OCI-LY7 (cell line): ENCODE measurements at regions not wholly inside any gene's neighbourhood (a gene's known extent, or its start where the extent isn't known, plus 50 kb on each side); places are given as distances from the start of the nearest gene placed in this dataset.

Source experiments
- BruUV-seq: library from RNA; stranded (reverse); fragments of 400-500 nt; replicated peaks from 2 replicates; lab custom pipeline; 2021; lab: Mats Ljungman, UMichigan
- CTCF ChIA-PET: fragments of 300-600 bp; sonication (Branson Sonifier 250); formaldehyde crosslinking; loops from one replicate; lab custom pipeline; 2022; ENCODE audit warnings: antibody characterized with exemption; ENCODE audit not compliant: unreplicated experiment; lab: Charles Lee
- POLR2A ChIA-PET: fragments of 300-600 bp; sonication (Branson Sonifier 250); formaldehyde crosslinking; loops from one replicate; lab custom pipeline; 2022; ENCODE audit warnings: antibody characterized with exemption; lab: Charles Lee
- DNase-seq: peaks from one replicate; pipeline ENCODE4 v3.0.0-alpha.2; 2015; ENCODE audit warnings: low spot score
- H2AFZ ChIP-seq: fragments of 200-600 bp; sonication (generic), shearing (Covaris generic); 2 replicates; pipeline ENCODE4 v1.6.1; 2014; ENCODE audit warnings: mild to moderate bottlenecking, antibody characterized with exemption, low read length, moderate library complexity
- H3K27ac ChIP-seq: fragments of 200-600 bp; sonication (generic); 2 replicates; pipeline ENCODE4 v1.5.1; 2014; ENCODE audit warnings: mixed run types, low read depth, mild to moderate bottlenecking, moderate library complexity, low read length, inconsistent platforms; ENCODE audit not compliant: poor library complexity, severe bottlenecking
- H3K36me3 ChIP-seq: fragments of 200-600 bp; sonication (generic); 2 replicates; pipeline ENCODE4 v1.6.1; 2014; ENCODE audit warnings: mild to moderate bottlenecking, antibody characterized with exemption, low read length, moderate library complexity, mixed read lengths; ENCODE audit not compliant: insufficient read depth
- H3K4me1 ChIP-seq: fragments of 200-600 bp; sonication (generic); 2 replicates; pipeline ENCODE4 v1.5.1; 2014; ENCODE audit warnings: mild to moderate bottlenecking, low read length; ENCODE audit not compliant: insufficient read depth, poor library complexity, severe bottlenecking
- H3K4me2 ChIP-seq: fragments of 200-600 bp; sonication (generic); 2 replicates; pipeline ENCODE4 v1.6.1; 2014; ENCODE audit warnings: mild to moderate bottlenecking, low read length
- H3K4me3 ChIP-seq: fragments of 200-600 bp; sonication (generic); 2 replicates; pipeline ENCODE4 v1.5.1; 2014; ENCODE audit warnings: mild to moderate bottlenecking, low read depth, low read length; ENCODE audit not compliant: poor library complexity, severe bottlenecking
- H3K79me2 ChIP-seq: fragments of 200-600 bp; sonication (generic); 2 replicates; pipeline ENCODE4 v1.6.1; 2016; ENCODE audit warnings: low read depth, mild to moderate bottlenecking, low read length, moderate library complexity, mixed read lengths; ENCODE audit not compliant: insufficient read depth
- H3K9me2 ChIP-seq: fragments of 200-600 bp; sonication (generic); 2 replicates; pipeline ENCODE4 v1.6.1; 2016; ENCODE audit warnings: mild to moderate bottlenecking, low read length, mixed read lengths; ENCODE audit not compliant: insufficient read depth
- H3K9me3 ChIP-seq: fragments of 200-600 bp; sonication (generic); 2 replicates; pipeline ENCODE4 v1.6.1; 2014; ENCODE audit warnings: mild to moderate bottlenecking, mixed run types, low read length, mixed read lengths
- H4K20me1 ChIP-seq: fragments of 200-600 bp; sonication (generic); 2 replicates; pipeline ENCODE4 v1.6.1; 2014; ENCODE audit warnings: mild to moderate bottlenecking, antibody characterized with exemption, low read length, moderate library complexity, mixed read lengths; ENCODE audit not compliant: insufficient read depth
- EZH2phosphoT487 ChIP-seq: fragments of 200-600 bp; sonication (generic); IDR thresholded peaks from 2 replicates; pipeline ENCODE4 v1.6.1; 2018; ENCODE audit warnings: low read depth, borderline replicate concordance, mild to moderate bottlenecking, mixed run types, antibody characterized with exemption, low read length, moderate library complexity, mixed read lengths
- intact Hi-C: fragments of 100-400 bp; cut with micrococcal nuclease; formaldehyde crosslinking; loops from one replicate; pipeline ENCODE4 v1.10.0; 2022; ENCODE audit not compliant: unreplicated experiment
- TF ChIP-seq, protein P1 (sequence below): fragments of 200-600 bp; sonication (generic); conservative IDR thresholded peaks from 2 replicates; pipeline ENCODE4 v1.5.1; 2014; ENCODE audit warnings: mild to moderate bottlenecking, antibody characterized with exemption, low read length, moderate library complexity, mixed read lengths

DNA sequence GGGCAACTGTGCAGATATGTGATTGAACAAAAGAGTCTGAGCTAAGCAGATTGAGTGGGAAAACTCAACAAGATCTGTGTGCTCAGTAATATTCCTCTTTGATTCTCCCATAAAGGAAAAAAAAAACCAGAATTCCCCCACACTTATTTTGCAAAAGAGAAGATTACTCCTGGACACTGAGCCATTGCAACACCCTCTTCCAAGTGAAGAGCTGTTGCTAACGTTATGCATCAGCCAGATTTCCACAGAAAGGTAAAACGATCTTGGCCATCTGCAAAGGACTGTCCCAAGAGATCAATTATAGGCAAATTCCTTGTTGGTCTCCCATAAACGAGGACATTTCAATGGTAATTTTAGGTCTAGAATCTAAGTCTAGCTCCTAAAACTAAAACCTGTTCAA lies 587.7 kb downstream of the C12orf50 start:
- H3K9me2 ChIP-seq = no peaks in the 10 kb centered on the region
- H3K9me3 ChIP-seq = no peaks in the 10 kb centered on the region
- no peaks in the 10 kb centered on the region for H3K79me2 ChIP-seq
- ChIA-PET CTCF (no interaction called here), POLR2A (no interaction called here)
- no peak for DNase-seq
- no peak overlapping the region for H3K4me2 ChIP-seq
- no peak overlapping the region for H2AFZ ChIP-seq
- BruUV-seq = no TSS peak
- TF ChIP-seq, protein P1, sequence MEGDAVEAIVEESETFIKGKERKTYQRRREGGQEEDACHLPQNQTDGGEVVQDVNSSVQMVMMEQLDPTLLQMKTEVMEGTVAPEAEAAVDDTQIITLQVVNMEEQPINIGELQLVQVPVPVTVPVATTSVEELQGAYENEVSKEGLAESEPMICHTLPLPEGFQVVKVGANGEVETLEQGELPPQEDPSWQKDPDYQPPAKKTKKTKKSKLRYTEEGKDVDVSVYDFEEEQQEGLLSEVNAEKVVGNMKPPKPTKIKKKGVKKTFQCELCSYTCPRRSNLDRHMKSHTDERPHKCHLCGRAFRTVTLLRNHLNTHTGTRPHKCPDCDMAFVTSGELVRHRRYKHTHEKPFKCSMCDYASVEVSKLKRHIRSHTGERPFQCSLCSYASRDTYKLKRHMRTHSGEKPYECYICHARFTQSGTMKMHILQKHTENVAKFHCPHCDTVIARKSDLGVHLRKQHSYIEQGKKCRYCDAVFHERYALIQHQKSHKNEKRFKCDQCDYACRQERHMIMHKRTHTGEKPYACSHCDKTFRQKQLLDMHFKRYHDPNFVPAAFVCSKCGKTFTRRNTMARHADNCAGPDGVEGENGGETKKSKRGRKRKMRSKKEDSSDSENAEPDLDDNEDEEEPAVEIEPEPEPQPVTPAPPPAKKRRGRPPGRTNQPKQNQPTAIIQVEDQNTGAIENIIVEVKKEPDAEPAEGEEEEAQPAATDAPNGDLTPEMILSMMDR = no peak
- no peaks in the 10 kb centered on the region for H3K4me1 ChIP-seq
- H3K36me3 ChIP-seq = no peaks in the 10 kb centered on the region
- no peaks in the 10 kb centered on the region for H4K20me1 ChIP-seq
- intact Hi-C loops = no loop called here
- H3K4me3 ChIP-seq = no peak overlapping the region
- no peak overlapping the region for H3K27ac ChIP-seq

- DNase-seq = no peak
- Histone ChIP-seq H4K20me1 (no peaks in the 10 kb centered on the region), H3K4me1 (no peaks in the 10 kb centered on the region), H3K9me3 (no peaks in the 10 kb centered on the region), H3K4me3 (no peak overlapping the region), H3K27ac (no peak overlapping the region), H3K79me2 (no peaks in the 10 kb centered on the region), H2AFZ (no peak overlapping the region), H3K4me2 (no peak overlapping the region), H3K36me3 (no peaks in the 10 kb centered on the region), H3K9me2 (no peaks in the 10 kb centered on the region)
- ChIA-PET CTCF (no interaction called here), POLR2A (no interaction called here)
- TF ChIP-seq, protein P1 = no peak
- TF ChIP-seq EZH2phosphoT487 = no peak
- BruUV-seq = no TSS peak
- intact Hi-C loops = no loop called here
Observed at GRCh38 chr12:87439990-87440827, 589.0 kb downstream of the C12orf50 start.

GRCh38 chr12:87430444-87430843 lies 598.8 kb downstream of the C12orf50 start:
- BruUV-seq = no TSS peak

More at GRCh38 chr12:87430444-87430843, 598.8 kb downstream of the C12orf50 start:
- no peak overlapping the region for H3K4me3 ChIP-seq
- H3K9me2 ChIP-seq = no peaks in the 10 kb centered on the region
- H4K20me1 ChIP-seq = no peaks in the 10 kb centered on the region
- no peak overlapping the region for H3K4me2 ChIP-seq
- H3K9me3 ChIP-seq = no peaks in the 10 kb centered on the region
- ChIA-PET CTCF (no interaction called here), POLR2A (interaction anchor here (1.2 kb wide), 1 partner anchor 18 kb away, joined by 3 read pairs; no protein-coding TSS in a partner anchor)
- TF ChIP-seq EZH2phosphoT487 = no peak
- TF ChIP-seq, protein P1 = no peak
- no peak overlapping the region for H2AFZ ChIP-seq
- H3K27ac ChIP-seq = no peak overlapping the region
- intact Hi-C loops = no loop called here
- H3K36me3 ChIP-seq = no peaks in the 10 kb centered on the region
- DNase-seq = no peak
- no peaks in the 10 kb centered on the region for H3K4me1 ChIP-seq
- no peaks in the 10 kb centered on the region for H3K79me2 ChIP-seq
